ENCODE measurements at regions not wholly inside any gene's neighbourhood (a gene's known extent, or its start where the extent isn't known, plus 50 kb on each side); places are given as distances from the start of the nearest gene placed in this dataset.
"Not testable (repeated sequence)": the region's sequence is repeated elsewhere in the genome, so short reads cannot be mapped to it uniquely, and the experiment has no call there.

DNA sequence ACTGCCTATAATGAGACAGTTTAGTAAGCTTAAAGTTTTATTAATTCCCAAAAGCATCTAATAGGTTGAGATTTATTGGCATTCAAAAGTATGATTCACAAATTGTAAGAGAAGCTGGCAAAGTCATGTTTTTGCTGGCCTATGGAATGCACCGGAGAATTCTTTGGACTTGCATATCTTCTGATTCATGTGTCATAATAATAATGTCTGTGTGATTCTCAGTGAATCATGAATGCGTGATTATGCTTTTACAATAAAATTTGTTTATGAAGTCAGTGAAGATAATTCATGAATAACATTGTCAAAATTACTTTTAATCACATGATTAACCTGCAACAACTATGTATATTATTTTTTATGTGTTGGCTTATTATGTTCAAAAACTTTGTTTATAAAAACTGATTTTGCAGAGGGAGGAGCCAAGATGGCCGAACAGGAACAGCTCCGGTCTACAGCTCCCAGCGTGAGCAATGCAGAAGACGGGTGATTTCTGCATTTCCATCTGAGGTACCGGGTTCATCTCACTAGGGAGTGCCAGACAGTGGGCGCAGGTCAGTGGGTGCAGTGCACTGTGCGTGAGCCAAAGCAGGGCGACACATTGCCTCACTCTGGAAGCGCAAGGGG lies 389.2 kb downstream of the SRGAP2C start:
- DNase-seq = not testable (repeated sequence)

- not testable (repeated sequence) for DNase-seq
Observed at GRCh38 chr1:121574505-121574899, 389.7 kb downstream of the SRGAP2C start.

DNA sequence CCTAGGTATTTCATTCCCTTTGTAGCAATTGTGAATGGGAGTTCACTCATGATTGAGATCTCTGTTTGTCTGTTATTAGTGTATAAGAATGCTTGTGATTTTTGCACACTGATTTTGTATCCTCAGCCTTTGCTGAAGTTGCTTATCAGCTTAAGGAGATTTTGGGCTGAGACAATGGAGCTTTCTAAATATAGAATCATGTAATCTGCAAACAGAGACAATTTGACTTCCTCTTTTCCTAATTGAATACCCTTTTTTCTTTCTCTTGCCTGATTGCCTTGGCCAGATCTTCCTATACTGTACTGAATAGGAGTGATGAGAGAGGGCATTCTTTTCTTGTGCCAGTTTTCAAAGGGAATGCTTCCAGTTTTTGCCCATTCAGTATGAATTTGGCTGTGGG lies 398.1 kb downstream of the SRGAP2C start:
- DNase-seq = not testable (repeated sequence)

DNA sequence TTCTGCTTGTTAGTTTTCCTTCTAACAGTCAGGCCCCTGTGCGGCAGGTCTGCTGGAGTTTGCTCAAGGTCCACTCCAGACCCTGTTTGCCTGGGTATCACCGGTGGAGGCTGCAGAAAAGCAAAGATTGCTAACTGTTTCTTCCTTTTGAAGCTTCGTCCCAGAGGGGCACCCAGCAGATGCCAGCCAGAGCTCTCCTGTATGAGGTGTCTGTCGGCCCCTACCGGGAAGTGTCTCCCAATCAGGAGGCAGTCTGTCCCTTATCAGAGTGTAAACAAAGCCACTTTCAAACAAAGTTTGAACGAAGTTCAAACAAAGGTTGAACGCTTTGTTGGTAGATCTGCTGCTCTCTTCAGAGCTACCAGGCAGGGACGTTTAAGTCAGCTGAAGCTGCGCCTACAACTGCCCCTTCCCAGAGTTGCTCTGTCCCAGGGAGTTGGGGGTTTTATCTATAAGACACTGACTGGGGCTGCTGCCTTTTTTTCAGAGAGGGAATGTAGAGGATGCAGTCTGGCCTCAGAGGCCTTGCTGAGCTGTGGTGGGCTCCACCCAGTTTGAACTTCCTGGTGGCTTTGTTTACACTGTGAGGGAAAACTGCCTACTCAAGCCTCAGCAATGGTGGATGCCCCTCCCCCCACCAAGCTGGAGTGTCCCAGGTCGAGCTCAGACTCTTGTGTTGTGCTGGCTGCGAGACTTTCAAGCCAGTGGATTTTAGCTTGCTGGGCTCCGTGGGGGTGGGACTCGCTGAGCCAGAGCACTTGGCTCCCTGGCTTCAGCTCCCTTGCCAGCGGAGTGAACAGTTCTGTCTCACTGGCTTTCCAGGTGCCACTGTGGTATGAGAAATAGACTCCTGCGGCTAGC lies 401.8 kb downstream of the SRGAP2C start:
- DNase-seq = no peak

GRCh38 chr1:121587230-121587569 lies 402.4 kb downstream of the SRGAP2C start:
- DNase-seq = no peak

DNA sequence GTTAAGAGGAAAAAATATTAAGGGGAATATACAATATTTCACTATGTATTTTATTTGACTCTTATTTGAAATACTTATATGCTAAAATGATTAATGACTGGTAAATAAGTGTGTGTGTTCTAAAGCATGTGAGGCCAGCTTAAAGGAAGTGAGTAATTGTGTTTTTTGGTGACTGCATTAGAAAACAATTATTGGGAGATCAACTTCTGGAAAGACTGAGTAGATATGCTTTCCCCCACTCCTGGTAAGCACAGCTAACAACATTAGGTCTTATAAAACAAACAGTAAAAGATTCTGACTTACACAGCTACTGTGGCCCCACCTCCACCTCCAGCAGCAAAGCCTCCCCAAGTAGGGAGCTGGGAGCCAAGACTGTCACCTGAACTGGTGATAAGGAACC lies 403.0 kb downstream of the SRGAP2C start:
- no peak for DNase-seq

GRCh38 chr1:121594096-121594495 lies 409.3 kb downstream of the SRGAP2C start:
- DNase-seq = no peak

GRCh38 chr1:121595089-121595488 lies 410.3 kb downstream of the SRGAP2C start:
- no peak for DNase-seq

DNA sequence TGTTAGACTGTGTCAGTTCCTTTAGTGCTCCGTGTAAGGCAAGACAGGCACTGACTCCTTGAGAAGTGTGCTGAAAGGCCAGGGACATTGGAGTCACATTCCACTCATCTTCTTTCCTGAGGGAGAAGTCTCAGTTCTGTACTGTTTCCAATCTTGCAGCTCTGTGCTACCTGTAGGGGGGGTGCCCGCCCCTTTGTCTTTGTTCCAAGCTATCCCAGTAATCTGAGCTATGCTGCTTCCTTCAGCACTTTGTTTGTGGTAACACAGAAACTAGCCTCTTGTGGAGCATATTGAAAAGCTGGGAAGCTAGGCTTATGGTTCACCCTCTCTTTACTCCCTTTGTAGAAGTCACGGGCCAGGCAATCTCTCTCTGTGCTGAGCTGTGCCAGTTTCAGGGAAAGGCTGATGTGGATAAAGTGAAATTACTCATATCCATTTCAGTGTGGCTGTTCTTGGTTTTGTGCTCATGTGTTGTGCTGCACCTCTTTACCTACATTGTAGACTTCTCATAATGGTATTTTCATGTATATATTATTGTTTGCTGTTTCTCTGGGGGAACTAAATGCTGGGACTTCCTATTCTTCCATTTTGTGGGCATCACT lies 420.2 kb downstream of the SRGAP2C start:
- DNase-seq = not testable (repeated sequence)

- not testable (repeated sequence) for DNase-seq
Observed at GRCh38 chr1:121607499-121607898, 422.7 kb downstream of the SRGAP2C start.

All from midbrain (tissue), 1 donor.